ENCODE measurements at regions not wholly inside any gene's neighbourhood (a gene's known extent, or its start where the extent isn't known, plus 50 kb on each side); places are given as distances from the start of the nearest gene placed in this dataset.

DNA sequence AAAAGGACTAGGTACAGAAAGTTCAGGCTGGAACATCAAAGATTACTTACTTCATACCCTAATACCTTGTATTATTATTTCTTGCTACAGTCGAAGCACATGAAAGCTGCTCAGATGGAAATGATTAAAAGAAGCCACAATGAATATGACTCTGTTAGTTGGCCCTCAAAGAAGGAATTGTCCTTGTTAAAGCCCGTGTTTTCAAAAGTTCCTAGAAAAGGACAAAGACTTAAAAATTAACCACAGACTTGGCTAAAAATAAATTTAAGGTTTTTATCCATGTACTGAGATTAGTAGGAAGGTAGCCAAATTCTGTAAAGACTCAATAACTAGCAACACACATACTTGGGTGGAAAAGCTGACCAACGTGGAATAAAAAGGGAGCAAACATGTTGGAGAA, 251.0 kb upstream of the RARB start:
- TF ChIP-seq GATA3 (IDR thresholded peaks at IDR 0.05; ENCODE audit: low read depth, low read length) (no peak), GATA2 (IDR thresholded peaks at IDR 0.05; ENCODE audit: low read depth, low read length) (no peak)
